ENCODE measurements at regions not wholly inside any gene's neighbourhood (a gene's known extent, or its start where the extent isn't known, plus 50 kb on each side); places are given as distances from the start of the nearest gene placed in this dataset.

- TF ChIP-seq CTCF (IDR thresholded peaks at IDR 0.05) (no peak), POLR2A (IDR thresholded peaks at IDR 0.05) (no peak)
Observed at GRCh38 chr5:89452081-89452480, 569.1 kb upstream of the MEF2C start.
